Coronary artery (tissue), 2 donors: ENCODE measurements at regions not wholly inside any gene's neighbourhood (a gene's known extent, or its start where the extent isn't known, plus 50 kb on each side); places are given as distances from the start of the nearest gene placed in this dataset.

ENCODE experiments used
- DNase-seq: peaks from one replicate; pipeline ENCODE4 v3.0.0-alpha.2; 2017; ENCODE audit warnings: low spot score
- H3K27ac ChIP-seq, 2 donors: fragments of 200-600 bp; sonication (generic); one replicate each; pipeline ENCODE4 v1.5.1; 2016 to 2019
- H3K4me3 ChIP-seq: fragments of 200-600 bp; sonication (generic); 2 replicates; pipeline ENCODE4 v1.5.1; 2016; ENCODE audit warnings: mild to moderate bottlenecking, moderate library complexity
- TF ChIP-seq, protein P1 (sequence below): fragments of 200-600 bp; sonication (generic); IDR thresholded peaks from one replicate; pipeline ENCODE4 v1.5.1; 2019; ENCODE audit warnings: antibody characterized with exemption

DNA sequence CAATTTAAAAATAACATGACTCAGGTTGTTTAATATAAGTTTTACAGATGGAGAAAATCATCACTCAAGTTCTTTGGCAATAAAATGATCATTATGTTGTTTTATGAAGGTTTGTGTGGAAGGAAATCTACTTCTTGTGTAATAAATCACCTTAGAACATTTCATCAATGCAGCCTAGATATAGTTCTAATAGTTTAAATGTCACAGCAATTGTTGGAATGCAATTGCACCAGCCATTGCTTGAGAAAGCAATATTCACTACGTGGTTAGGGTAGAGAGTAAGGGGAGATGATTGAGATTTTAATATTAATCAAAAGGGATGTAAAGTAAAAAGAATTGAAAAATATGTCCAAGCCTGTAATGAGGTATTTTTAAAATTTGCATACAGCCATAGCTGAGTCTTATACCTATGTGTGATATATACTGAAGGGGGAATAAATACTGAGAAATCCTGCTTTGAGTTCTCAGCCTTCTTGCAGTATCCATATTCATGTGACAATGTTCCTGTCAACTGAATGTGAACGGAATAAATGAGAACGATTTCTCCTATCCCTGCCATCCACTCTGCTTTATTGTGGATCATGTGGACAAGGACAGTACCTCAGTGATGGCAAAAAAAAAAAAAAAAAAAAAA is 257.9 kb downstream of the OTOL1 start:
- no peak overlapping the region for H3K4me3 ChIP-seq
- no peak for DNase-seq

DNA sequence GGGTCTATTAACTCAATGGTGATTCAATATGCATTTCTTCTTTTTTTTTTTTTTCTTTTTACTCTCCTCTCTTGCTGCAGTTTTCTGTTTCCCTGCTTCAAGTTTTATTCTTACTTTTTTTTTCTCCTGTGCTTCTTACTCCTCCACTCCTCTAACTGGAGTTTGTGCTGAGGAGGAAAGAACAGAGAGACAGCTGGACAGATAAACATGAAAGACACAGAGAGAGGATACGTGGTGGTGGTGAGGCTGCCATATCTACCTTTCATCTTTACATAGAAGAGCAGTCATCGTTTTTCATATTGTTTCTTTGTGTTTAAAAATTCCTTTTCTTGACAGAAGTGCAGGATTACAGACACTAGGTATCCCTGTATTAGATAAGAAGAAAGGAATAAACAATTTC is 262.8 kb downstream of the OTOL1 start:
- DNase-seq, result no peak
- TF ChIP-seq, protein P1, sequence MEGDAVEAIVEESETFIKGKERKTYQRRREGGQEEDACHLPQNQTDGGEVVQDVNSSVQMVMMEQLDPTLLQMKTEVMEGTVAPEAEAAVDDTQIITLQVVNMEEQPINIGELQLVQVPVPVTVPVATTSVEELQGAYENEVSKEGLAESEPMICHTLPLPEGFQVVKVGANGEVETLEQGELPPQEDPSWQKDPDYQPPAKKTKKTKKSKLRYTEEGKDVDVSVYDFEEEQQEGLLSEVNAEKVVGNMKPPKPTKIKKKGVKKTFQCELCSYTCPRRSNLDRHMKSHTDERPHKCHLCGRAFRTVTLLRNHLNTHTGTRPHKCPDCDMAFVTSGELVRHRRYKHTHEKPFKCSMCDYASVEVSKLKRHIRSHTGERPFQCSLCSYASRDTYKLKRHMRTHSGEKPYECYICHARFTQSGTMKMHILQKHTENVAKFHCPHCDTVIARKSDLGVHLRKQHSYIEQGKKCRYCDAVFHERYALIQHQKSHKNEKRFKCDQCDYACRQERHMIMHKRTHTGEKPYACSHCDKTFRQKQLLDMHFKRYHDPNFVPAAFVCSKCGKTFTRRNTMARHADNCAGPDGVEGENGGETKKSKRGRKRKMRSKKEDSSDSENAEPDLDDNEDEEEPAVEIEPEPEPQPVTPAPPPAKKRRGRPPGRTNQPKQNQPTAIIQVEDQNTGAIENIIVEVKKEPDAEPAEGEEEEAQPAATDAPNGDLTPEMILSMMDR, result no peak
- Histone ChIP-seq H3K4me3 (no peak overlapping the region), H3K27ac (no peak overlapping the region)

More for the DNA sequence above, 257.9 kb downstream of the OTOL1 start:
- H3K27ac ChIP-seq, result no peak overlapping the region
- TF ChIP-seq, protein P1, result no peak

DNA sequence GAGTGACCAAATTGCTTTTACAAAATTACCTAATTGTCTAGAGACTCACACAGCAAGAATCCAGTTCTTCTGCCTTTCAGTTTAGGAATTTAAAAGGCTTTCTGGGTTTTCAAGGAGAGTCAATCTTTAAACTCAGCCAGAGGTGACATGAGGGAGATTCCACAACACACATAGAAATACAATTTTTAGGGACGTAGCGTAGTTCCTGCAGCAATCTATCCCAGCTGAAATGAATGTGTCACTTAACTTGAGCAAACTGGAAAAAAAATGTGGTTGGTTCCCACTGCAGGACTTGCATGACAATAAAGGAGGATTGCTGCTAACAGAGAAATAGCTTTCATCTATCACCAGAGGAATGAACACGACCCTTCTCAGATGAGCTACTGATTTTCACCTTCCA is 269.7 kb downstream of the OTOL1 start:
- no peak overlapping the region for H3K4me3 ChIP-seq
- TF ChIP-seq, protein P1, result no peak
- no peak overlapping the region for H3K27ac ChIP-seq
- no peak for DNase-seq

DNA sequence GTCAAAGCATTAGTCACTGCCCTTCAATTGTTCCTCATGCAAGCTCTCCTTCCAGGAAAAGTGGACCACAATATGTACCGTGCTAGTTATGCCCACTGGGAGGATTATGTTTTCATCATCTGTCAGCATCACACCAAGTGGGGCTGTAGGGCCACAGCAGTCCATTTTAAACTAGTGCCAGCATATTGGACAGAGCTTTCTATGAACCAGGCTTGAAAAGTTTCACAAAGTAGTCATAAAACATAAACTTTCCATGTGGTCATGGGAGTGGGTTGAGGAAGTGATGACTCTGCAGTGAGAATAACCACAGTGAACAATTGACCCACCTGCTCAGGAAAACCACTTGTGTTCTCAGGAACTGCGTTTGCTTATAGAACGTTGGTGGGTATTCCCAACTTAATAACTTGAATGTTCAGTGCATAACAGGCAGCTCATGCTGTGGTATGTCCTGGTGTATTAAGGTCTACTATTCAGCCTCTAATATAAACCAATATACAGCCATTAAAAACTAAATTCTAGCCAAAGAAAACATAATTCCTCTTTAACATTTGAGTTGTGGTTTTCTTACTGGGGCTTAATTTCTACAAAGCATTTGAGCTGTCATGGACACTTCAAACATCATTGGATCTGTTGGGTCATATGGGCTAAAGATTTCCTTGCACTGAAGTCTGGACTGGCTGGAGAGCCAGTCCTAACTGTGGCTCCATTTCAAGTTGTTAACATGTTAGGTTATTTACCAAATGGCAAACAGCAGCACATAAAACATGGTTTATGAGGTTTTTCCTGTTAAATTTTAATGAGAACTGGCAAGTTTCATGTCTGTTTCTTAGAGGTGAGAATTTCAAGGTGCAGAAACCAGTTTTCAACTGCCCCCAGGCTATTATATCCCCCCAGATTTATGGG is 274.1 kb downstream of the OTOL1 start:
- no peak for DNase-seq
- Histone ChIP-seq H3K27ac (no peak overlapping the region), H3K4me3 (no peak overlapping the region)
- TF ChIP-seq, protein P1, result no peak

DNA sequence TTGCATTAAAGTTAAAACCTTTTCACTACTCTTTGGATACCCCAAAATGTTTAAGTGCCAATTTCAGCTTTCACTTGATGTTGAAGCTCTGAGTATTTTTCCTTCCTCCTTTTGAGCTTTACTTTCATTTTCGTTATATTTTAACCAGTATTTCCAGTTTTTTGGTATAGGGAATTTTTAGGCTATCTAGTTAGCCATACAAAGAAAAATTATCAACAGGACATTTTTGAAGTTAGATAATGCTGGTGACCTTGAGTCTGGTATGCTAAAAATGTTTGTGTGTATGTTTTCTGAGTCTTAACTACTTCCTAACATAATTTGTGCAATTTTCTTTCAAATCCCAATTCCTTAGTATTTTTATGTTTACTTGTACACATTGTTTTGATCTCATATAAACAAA is 284.8 kb downstream of the OTOL1 start:
- H3K4me3 ChIP-seq, result no peak overlapping the region
- no peak for DNase-seq
- TF ChIP-seq, protein P1, result no peak
- no peak overlapping the region for H3K27ac ChIP-seq

DNA sequence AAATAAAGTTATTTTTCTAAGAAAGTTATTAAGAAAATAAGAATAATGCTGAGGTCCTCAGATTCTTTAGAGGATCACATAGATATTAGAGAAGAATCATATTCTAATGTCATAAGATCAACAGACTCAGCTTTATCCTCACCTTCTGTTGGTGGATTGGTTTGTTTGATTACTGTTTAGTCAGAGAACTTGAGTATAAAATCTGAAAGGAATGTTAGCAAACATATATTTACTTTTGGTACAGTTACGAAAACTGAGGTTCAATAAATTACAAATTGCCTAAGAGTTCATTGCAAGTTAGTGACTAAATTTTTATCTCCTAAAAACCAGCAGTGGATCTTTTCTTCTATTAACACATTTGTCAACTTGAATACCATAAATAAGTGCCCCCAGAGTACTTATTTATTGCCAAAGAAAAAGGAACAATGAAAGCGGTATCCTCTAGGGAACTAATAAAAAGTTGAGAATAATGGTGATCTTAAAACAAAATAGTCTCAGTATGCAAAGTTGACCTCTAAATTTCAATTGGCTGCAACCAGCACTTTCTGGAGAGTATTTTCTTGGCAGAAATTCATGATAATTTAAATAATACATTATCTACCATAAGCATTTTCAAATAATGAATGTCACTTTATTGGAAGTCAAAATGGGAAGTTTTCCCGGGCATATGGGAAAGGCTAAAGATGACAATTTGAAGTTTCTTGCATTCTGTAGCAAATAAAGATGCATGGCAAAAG is 296.8 kb downstream of the OTOL1 start:
- no peak overlapping the region for H3K4me3 ChIP-seq
- DNase-seq, result no peak
- H3K27ac ChIP-seq, result no peak overlapping the region
- TF ChIP-seq, protein P1, result no peak
